Spleen (tissue), 7 donors: ENCODE measurements at regions not wholly inside any gene's neighbourhood (a gene's known extent, or its start where the extent isn't known, plus 50 kb on each side); places are given as distances from the start of the nearest gene placed in this dataset.
"Not testable (repeated sequence)": the region's sequence is repeated elsewhere in the genome, so short reads cannot be mapped to it uniquely, and the experiment has no call there.

Source experiments
- POLR2A ChIP-seq, 3 donors: fragments of 450-650 bp; IDR thresholded peaks; one replicate each; pipeline ENCODE4 v1.5.1; 2017; ENCODE audit warnings: antibody characterized with exemption in 3 of 3, mild to moderate bottlenecking in 1 of 3
- TF ChIP-seq, protein P1 (sequence below), 11 experiments: fragments of 200-600 bp in 7 of 11; fragments of 450-650 bp in 4 of 11; sonication (generic) in 4 of 11; IDR thresholded peaks in 8 of 11; conservative IDR thresholded peaks in 3 of 11; 1 replicate in 7 of 11; 2 replicates in 4 of 11; pipeline versions ENCODE4 v1.4.0 to v1.8.0; 2016 to 2021; ENCODE audit warnings: antibody characterized with exemption in 11 of 11, inconsistent platforms in 4 of 11, mild to moderate bottlenecking in 1 of 11
- donor health status: DM: no; HTN: no; CAD: no; lungs with moderate emphysema.
- donor health status: DM: no; HTN: no; CAD: no.
- donor health status: DM: no; HTN: no; CAD: no.

DNA sequence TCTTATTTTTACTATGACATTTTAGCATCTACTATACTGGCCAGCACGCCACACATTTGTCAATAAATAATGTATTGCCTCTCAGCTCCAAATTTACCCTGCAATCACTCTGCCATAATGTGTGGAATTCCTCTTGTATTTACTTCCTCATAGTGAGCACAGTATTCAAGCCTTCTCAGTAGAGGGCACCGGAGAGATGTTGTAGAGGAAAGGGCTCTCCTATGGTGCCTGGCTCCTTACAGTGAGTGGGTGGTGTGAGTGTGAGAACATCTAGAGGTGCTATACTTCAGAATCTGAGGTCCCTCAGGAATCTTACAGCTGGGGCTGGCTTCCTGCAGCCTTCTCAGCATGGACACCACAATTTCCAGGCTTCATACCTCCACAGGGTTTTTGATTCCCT is 2334.2 kb upstream of the PCDH20 start:
- TF ChIP-seq, protein P1, sequence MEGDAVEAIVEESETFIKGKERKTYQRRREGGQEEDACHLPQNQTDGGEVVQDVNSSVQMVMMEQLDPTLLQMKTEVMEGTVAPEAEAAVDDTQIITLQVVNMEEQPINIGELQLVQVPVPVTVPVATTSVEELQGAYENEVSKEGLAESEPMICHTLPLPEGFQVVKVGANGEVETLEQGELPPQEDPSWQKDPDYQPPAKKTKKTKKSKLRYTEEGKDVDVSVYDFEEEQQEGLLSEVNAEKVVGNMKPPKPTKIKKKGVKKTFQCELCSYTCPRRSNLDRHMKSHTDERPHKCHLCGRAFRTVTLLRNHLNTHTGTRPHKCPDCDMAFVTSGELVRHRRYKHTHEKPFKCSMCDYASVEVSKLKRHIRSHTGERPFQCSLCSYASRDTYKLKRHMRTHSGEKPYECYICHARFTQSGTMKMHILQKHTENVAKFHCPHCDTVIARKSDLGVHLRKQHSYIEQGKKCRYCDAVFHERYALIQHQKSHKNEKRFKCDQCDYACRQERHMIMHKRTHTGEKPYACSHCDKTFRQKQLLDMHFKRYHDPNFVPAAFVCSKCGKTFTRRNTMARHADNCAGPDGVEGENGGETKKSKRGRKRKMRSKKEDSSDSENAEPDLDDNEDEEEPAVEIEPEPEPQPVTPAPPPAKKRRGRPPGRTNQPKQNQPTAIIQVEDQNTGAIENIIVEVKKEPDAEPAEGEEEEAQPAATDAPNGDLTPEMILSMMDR (IDR thresholded peaks at IDR 0.05 in 8 of 11, conservative IDR thresholded peaks at IDR 0.05 in 3 of 11), result not testable (repeated sequence)
- TF ChIP-seq POLR2A (IDR thresholded peaks at IDR 0.05), result not testable (repeated sequence)
